ENCODE measurements at regions not wholly inside any gene's neighbourhood (a gene's known extent, or its start where the extent isn't known, plus 50 kb on each side); places are given as distances from the start of the nearest gene placed in this dataset.

- DNase-seq (ENCODE audit: low read depth in 3 of 3): no peak
Measured at GRCh38 chr5:61784341-61784740, 452.3 kb downstream of the ZSWIM6 start.

DNA sequence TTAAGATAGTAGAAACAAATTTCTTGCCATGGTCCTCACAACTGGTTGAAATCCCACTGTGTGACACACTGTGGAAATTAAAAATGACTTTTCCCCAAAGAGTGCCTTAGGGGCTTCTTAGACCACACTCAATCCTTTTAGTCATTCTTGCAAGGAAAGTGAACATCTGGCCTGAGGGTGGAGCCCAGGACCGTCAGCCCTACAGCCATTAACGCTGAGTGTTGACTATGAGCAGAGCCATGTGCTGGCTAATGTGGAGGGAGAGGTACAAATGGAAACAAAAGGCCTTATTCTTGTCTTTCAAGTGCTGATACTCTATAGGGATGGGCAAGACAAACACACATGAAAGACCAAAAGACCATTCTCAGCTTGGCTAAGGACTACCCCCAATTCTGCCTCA lies 456.5 kb downstream of the ZSWIM6 start:
- DNase-seq (ENCODE audit: low read depth in 3 of 3): no peak

- DNase-seq (ENCODE audit: low read depth in 3 of 3): no peak
Measured at GRCh38 chr5:61790007-61790406, 457.9 kb downstream of the ZSWIM6 start.

- no peak for DNase-seq (ENCODE audit: low read depth in 3 of 3)
Measured at GRCh38 chr5:61790678-61791077, 458.6 kb downstream of the ZSWIM6 start.

DNA sequence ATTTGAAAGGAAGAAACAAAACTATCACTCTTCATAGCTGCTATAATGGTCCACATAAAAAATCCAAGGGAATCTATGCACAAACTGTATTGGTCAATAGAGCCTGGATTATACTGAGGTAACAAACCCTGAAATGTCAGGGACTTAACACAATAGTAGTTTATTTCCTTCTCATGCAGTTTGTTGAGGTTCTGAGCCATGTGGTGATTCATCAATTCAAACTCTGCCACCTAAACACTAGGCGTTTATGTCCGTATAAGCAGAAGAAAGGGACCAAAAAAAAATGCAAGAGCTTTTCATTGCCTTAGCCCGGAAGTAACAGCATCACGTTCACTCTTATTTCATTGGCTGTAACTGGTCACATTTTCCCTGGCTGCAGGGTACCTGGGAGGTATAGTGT lies 464.7 kb downstream of the ZSWIM6 start:
- DNase-seq (ENCODE audit: low read depth in 3 of 3): no peak

GRCh38 chr5:61800450-61800849 lies 468.4 kb downstream of the ZSWIM6 start:
- no peak for DNase-seq (ENCODE audit: low read depth in 3 of 3)

DNA sequence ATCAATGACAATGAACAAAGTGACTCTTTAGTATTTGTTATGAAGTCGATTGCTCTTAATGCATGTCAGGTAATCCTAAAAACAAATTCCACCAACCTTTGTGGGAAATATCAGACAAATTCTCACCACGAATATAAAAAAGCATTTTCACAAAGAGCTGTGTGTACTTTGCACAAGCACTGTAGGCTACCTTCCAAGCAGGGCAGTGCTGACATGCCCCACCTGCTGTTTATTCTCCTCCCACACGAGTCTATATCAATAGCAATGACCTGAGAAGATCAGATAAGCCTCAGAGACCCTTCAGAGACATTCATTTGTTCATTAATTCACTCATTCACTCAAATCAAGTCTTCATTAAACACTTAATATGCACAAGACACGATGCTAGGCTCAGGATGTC lies 469.1 kb downstream of the ZSWIM6 start:
- no peak for DNase-seq (ENCODE audit: low read depth in 3 of 3)

- DNase-seq (ENCODE audit: low read depth in 3 of 3): no peak
Measured at GRCh38 chr5:61802456-61802855, 470.4 kb downstream of the ZSWIM6 start.

DNA sequence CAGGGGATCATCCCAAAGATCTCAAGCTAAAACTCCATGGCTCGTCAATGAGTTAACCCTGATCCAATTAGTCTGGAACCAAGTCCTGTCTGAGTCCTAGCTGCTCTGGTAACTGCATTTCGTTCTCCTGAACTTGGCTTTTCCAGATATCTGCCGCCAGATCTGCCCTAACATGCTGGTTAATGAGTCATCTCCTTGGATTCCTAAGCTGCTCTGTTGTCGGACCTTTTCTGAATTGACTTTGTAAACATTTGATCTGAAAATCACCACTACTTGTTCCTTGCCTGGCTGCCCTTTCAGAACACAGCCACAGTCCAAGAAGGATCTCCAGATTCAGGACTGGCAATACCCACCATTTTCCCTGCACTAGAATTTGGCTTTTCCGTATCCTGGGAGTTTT lies 473.0 kb downstream of the ZSWIM6 start:
- no peak for DNase-seq (ENCODE audit: low read depth in 3 of 3)

GRCh38 chr5:61806491-61807020 lies 474.5 kb downstream of the ZSWIM6 start:
- DNase-seq (ENCODE audit: low read depth in 3 of 3): no peak

GRCh38 chr5:61808091-61808490 lies 476.0 kb downstream of the ZSWIM6 start:
- DNase-seq (ENCODE audit: low read depth in 3 of 3): no peak

- DNase-seq (ENCODE audit: low read depth in 3 of 3): no peak
Measured at GRCh38 chr5:61808909-61809308, 476.9 kb downstream of the ZSWIM6 start.

DNA sequence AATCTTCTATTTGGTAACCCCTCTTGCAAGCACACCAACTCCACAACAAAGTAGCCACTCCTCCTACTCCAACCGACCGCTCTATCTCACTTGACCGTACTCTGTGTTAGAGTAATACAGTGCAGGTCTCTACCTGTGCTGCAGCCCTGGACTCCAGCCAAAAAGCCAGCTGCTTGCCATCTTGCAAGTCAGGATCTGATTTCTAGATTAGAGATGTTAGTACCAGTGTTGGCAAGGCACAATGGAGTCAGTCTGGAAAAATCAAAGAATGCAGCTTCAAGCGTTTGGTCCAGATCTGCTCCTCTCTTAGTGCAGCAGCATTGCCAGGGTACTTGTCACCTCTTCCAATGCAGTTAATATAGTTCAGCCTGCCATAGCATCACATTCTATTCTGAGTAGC lies 477.6 kb downstream of the ZSWIM6 start:
- no peak for DNase-seq (ENCODE audit: low read depth in 3 of 3)

DNA sequence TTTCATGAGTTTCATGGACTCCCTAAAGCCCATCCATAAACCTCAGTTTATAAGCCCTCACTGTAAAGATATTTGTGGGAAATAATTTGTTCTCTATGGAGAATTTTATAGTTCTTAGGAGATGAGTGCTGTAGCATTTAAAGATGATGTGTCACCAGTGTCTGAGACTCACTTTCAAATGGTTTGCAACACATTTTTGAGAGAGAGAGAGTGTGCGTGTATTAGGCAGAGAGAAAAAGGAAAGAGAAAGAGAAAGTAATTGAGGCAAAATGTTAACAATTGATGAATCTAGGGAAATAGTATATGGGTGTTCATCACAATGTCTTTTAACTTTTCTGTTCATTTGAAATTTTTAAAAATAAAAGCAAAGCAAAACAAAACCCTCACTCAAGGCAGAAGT lies 479.0 kb downstream of the ZSWIM6 start:
- no peak for DNase-seq (ENCODE audit: low read depth in 3 of 3)

- no peak for DNase-seq (ENCODE audit: low read depth in 3 of 3)
Measured at GRCh38 chr5:61813361-61813760, 481.3 kb downstream of the ZSWIM6 start.

GRCh38 chr5:61815339-61815738 lies 483.3 kb downstream of the ZSWIM6 start:
- DNase-seq (ENCODE audit: low read depth in 3 of 3): no peak

DNA sequence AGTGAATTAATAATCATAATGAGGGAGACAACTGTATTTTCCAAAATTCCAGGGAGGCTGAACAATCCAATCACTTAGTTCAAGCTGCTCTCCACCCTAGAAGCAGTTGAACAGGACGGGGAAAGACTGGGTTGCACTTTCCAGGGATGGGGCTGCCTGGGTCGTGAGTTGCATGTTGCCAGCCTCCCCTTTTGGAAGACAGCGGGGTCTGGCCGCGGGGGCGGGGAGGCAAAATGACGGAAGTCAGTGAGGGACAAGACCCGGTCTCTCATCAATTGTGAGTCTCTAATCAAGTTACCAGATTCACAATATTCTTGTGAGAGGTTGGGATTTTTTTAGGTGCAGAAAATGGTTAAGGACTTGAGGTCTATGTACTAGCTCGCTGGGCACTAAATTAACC lies 484.1 kb downstream of the ZSWIM6 start:
- DNase-seq (ENCODE audit: low read depth in 3 of 3): no peak

GRCh38 chr5:61816585-61817450 lies 484.8 kb downstream of the ZSWIM6 start:
- DNase-seq (ENCODE audit: low read depth in 3 of 3): no peak

DNA sequence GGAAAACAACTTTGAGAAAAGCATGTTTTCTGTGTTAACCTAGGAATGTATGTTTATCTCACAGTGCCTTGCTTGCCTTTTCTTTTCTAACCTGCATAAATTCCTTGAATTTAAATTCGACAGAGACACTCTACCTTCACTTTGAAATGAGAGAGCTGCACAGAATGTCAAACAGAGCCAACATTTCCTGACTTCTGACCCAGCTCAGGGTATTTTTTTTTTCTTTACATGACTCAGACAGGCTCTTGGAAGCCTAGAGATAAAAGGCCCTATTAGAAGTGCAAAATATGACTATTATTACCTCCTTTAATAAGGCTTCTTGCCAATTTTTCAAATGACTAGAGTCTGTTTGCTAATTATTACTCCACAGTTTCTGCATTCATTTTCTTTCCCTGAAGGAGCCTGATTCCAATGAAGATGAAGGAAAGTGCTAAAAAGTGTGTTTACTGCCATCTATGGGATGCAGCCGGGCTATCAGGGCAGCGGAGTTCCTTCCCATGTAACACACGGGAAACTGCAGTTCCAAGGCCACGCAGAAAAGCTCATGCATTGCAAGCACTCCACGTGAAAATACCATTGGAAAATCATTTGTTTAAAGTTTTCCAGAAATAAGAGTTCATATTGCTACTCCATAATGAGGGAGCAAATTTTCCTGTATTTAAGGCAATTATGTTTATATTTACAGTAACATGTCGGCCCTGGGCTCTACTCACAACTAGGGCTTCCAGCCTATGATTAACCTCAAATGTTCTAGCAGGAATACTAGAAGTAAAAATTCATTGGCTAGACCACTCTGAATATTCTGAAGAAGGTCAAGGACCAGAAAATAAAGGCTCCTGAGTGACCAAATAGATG lies 485.6 kb downstream of the ZSWIM6 start:
- no peak for DNase-seq (ENCODE audit: low read depth in 3 of 3)

GRCh38 chr5:61820836-61821235 lies 485.2 kb upstream of the KIF2A start:
- DNase-seq (ENCODE audit: low read depth in 3 of 3): no peak

GRCh38 chr5:61821561-61821960 lies 484.4 kb upstream of the KIF2A start:
- DNase-seq (ENCODE audit: low read depth in 3 of 3): no peak

GRCh38 chr5:61822584-61822983 lies 483.4 kb upstream of the KIF2A start:
- DNase-seq (ENCODE audit: low read depth in 3 of 3): no peak

GRCh38 chr5:61823065-61823464 lies 482.9 kb upstream of the KIF2A start:
- no peak for DNase-seq (ENCODE audit: low read depth in 3 of 3)

All from stimulated activated CD4-positive, alpha-beta T cell treated with anti-CD3 and anti-CD28 coated beads, TNF-alpha, amount 100 ng/mL, for 24 hours (primary cell).